GM23338 (cell line): ENCODE measurements at regions not wholly inside any gene's neighbourhood (a gene's known extent, or its start where the extent isn't known, plus 50 kb on each side); places are given as distances from the start of the nearest gene placed in this dataset.

Source experiments
- CTCF ChIP-seq, 2 experiments: fragments of 200-600 bp in 1 of 2; sonication (generic) in 1 of 2; conservative IDR thresholded peaks; 2 replicates each; pipeline versions ENCODE4 v1.5.1 to v1.6.1; 2016 to 2017; ENCODE audit warnings: antibody characterized with exemption in 2 of 2, low read depth in 2 of 2, mild to moderate bottlenecking in 2 of 2, moderate library complexity in 1 of 2
- EZH2 ChIP-seq: fragments of 200-600 bp; sonication (generic); IDR thresholded peaks from one replicate; pipeline ENCODE4 v1.8.0; 2017; ENCODE audit warnings: antibody characterized with exemption, mild to moderate bottlenecking, low read depth; ENCODE audit not compliant: unreplicated experiment
- POLR2AphosphoS5 ChIP-seq: IDR thresholded peaks from 2 replicates; pipeline ENCODE4 v1.6.1; 2016; ENCODE audit warnings: antibody characterized with exemption, low read depth
- ZNF114 ChIP-seq: fragments of 250-450 bp; sonication (Bioruptor Pico); IDR thresholded peaks from 2 replicates; pipeline ENCODE4 v1.5.0; 2020; ENCODE audit warnings: mild to moderate bottlenecking, moderate library complexity
- TF ChIP-seq, protein P1 (sequence below): IDR thresholded peaks from one replicate; pipeline ENCODE4 v1.6.1; 2018; ENCODE audit warnings: antibody characterized with exemption; ENCODE audit not compliant: unreplicated experiment

GRCh38 chr5:166540156-166540555, 1751.3 kb upstream of the WWC1 start:
- TF ChIP-seq, protein P1, sequence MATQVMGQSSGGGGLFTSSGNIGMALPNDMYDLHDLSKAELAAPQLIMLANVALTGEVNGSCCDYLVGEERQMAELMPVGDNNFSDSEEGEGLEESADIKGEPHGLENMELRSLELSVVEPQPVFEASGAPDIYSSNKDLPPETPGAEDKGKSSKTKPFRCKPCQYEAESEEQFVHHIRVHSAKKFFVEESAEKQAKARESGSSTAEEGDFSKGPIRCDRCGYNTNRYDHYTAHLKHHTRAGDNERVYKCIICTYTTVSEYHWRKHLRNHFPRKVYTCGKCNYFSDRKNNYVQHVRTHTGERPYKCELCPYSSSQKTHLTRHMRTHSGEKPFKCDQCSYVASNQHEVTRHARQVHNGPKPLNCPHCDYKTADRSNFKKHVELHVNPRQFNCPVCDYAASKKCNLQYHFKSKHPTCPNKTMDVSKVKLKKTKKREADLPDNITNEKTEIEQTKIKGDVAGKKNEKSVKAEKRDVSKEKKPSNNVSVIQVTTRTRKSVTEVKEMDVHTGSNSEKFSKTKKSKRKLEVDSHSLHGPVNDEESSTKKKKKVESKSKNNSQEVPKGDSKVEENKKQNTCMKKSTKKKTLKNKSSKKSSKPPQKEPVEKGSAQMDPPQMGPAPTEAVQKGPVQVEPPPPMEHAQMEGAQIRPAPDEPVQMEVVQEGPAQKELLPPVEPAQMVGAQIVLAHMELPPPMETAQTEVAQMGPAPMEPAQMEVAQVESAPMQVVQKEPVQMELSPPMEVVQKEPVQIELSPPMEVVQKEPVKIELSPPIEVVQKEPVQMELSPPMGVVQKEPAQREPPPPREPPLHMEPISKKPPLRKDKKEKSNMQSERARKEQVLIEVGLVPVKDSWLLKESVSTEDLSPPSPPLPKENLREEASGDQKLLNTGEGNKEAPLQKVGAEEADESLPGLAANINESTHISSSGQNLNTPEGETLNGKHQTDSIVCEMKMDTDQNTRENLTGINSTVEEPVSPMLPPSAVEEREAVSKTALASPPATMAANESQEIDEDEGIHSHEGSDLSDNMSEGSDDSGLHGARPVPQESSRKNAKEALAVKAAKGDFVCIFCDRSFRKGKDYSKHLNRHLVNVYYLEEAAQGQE: no peak
- TF ChIP-seq POLR2AphosphoS5 (no peak), CTCF (conservative IDR thresholded peaks at IDR 0.05; ENCODE audit: low read depth in 2 of 2) (no peak), EZH2 (no peak), ZNF114 (CRISPR knock-in tag) (no peak)
